GM19324 (cell line): ENCODE measurements at regions not wholly inside any gene's neighbourhood (a gene's known extent, or its start where the extent isn't known, plus 50 kb on each side); places are given as distances from the start of the nearest gene placed in this dataset.

Source experiments
- ATAC-seq: cut with Tn5 transposase; IDR thresholded peaks from one replicate; pipeline ENCODE4 v1.9.1; 2021; ENCODE audit warnings: mild to moderate bottlenecking, moderate library complexity; ENCODE audit not compliant: unreplicated experiment, low FRiP score

GRCh38 chr5:51271261-51271660 lies 112.0 kb upstream of the ISL1 start:
- ATAC-seq: no peak

DNA sequence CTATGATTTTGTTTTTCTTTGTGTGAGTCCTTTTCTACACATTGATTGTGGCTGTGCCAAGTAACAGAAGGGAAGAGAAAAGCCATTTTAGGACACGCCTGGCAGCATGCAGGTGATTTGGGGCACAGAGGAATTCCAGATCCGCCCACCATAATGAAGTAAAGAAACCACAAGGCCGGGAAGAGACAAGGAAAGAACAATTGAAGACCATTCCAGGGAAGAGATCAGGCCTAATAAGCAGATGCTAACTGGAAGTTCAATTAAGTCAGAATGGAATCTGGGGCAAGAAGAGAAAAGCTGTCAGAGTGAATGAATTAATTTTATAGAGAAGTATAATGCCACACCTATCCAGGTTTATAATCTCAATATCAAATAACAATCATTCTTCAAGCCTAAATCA lies 110.2 kb upstream of the ISL1 start:
- ATAC-seq: no peak

DNA sequence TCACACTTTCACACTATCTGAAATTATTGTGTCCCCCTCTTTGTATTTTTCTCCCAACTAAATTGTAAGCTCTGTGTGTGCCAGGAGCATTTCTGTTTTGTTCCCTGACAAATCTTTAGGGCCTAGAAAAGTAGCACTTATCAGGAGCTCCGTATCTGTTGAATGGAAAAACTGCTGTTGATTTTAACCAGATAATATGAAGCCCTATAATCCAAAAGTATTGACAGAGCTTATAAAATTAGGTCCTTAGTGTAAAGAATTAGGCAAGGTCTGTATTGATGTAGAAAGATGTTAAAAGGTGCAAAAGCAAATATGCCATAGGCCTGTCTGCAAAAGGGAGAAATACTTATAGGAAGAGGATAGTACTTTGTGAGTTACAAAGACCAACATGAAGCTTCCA lies 109.4 kb upstream of the ISL1 start:
- ATAC-seq: no peak

DNA sequence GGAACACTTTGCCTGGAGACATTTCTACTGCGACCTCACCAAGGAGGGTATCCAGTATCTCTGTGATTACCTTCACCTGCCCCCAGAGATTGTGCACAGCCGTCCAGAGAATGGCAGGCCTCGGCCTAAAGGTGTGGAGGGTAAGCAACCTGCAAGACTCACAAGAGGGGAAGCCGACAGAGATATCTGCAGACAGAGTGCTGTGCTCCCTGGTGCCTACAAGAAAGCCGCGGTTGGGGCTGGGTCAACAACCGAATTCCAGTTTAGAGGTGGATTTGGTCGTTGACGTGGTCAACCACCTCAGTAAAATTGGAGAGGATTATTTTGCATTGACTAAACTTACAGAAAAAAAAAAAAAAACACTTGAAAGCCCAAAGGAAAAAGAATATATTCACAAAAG lies 107.8 kb upstream of the ISL1 start:
- ATAC-seq: no peak

DNA sequence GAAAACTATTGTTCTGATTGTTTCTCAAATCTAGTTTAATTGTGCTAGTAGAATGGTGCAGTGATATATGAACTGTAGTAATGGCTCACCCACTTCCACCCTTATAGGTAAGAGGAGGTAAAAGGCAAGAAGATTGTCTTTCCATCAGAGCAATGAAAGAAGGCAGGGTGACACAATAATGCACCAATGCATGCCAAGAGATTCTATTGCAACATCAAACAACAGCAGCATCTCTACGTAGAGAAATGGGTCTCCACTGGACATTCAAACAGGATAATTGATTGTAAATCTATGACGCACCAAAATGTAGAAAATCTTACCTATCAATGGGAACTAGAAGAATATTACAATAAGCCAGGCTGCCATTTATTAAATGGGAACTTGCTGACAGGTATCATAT lies 107.0 kb upstream of the ISL1 start:
- ATAC-seq: no peak

DNA sequence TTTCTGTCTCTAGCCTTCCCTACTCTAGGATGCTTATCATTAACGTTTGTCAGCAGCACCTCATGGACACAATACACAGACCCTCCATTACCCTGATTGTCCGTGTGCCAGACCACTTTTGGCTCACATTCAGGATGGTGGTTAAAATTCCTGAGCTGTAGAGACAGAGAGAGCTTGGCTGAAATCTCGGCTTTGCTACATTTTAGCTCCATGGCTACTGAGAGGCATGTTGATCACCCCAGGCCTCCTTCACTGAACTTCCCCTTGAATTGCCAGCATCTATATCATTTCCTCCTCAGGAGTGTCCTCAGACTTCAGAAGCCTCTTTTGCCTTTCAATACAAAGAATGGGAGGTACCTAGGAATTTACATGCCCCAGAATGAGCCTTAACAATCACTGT lies 104.7 kb upstream of the ISL1 start:
- ATAC-seq: no peak

GRCh38 chr5:51279983-51280706 lies 103.1 kb upstream of the ISL1 start:
- no peak for ATAC-seq

DNA sequence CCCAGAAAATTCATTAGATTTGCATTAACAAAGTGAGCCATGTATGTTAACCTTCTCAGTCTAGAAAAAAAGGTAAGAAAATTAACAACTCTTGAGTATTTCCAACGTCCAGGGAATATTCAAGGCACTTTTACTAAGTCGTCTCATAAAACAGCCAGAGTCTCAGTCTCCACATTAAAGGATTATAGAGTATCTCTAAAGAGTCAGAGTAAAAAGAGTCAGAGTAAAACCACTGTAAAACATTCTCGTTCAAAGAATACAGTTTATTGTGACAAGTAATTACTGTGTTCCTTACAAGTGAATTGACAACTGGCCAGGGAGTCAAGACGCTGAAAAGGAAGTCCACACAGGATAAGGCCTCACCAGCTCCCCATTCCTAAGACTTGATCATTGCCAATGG lies 97.2 kb upstream of the ISL1 start:
- ATAC-seq: no peak

- no peak for ATAC-seq
These were observed 80.9 kb upstream of the ISL1 start for GRCh38 chr5:51302343-51302742.

GRCh38 chr5:51326844-51327243 lies 56.4 kb upstream of the ISL1 start:
- no peak for ATAC-seq
